GM23248 (cell line): ENCODE measurements at regions not wholly inside any gene's neighbourhood (a gene's known extent, or its start where the extent isn't known, plus 50 kb on each side); places are given as distances from the start of the nearest gene placed in this dataset.

Experiments
- EZH2 ChIP-seq: fragments of 200-600 bp; sonication (generic); IDR thresholded peaks from 2 replicates; pipeline ENCODE4 v1.6.1; 2018; ENCODE audit warnings: antibody characterized with exemption, mild to moderate bottlenecking; ENCODE audit not compliant: insufficient read depth, poor library complexity, severe bottlenecking
- EZH2phosphoT487 ChIP-seq: fragments of 200-600 bp; sonication (generic); IDR thresholded peaks from 2 replicates; pipeline ENCODE4 v1.6.1; 2018; ENCODE audit warnings: antibody characterized with exemption, moderate library complexity, mild to moderate bottlenecking, low read depth; ENCODE audit not compliant: insufficient read depth

DNA sequence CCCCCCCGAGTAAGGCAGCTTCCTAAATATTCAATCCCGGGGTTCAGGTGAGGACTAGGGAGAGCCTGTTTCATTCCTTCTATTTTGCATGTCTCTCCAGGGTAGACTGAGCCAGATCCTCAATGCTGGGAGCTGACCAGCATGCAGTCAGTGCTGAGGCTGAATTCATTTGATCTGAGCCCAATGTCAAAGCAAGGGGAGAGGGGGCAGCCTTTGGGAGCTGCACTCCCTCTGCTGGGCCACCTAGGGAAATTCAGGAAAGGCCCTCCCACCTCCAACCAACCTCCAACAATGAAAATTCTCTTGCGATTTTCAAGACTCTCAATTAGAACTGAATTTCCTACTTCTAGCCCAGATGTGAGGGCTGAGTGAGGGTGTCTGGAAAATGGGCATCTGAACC lies 371.2 kb downstream of the NPHP4 start:
- TF ChIP-seq EZH2 = no peak
- no peak for TF ChIP-seq EZH2phosphoT487
